ENCODE measurements at regions not wholly inside any gene's neighbourhood (a gene's known extent, or its start where the extent isn't known, plus 50 kb on each side); places are given as distances from the start of the nearest gene placed in this dataset.

GRCh38 chr14:26930576-26930975 is 332.7 kb upstream of the NOVA1 start:
- Histone ChIP-seq H3K4me1 (ENCODE audit: low read depth) (no peaks in the 10 kb centered on the region), H3K9me3 (no peaks in the 10 kb centered on the region), H3K4me3 (no peak overlapping the region), H3K36me3 (ENCODE audit: low read depth) (no peaks in the 10 kb centered on the region)
- ATAC-seq (no peak), DNase-seq (no peak)
- intact Hi-C loops (cut with DNase I, micrococcal nuclease): no loop called here
- TF ChIP-seq CTCF (IDR thresholded peaks at IDR 0.05): no peak

GRCh38 chr14:26932606-26933005 is 334.8 kb upstream of the NOVA1 start:
- no peak for TF ChIP-seq CTCF (IDR thresholded peaks at IDR 0.05)
- no peak for DNase-seq
- no peaks in the 10 kb centered on the region for H3K4me1 ChIP-seq (ENCODE audit: low read depth)
- ATAC-seq: no peak
- H3K36me3 ChIP-seq (ENCODE audit: low read depth): no peaks in the 10 kb centered on the region
- no peak overlapping the region for H3K4me3 ChIP-seq
- H3K9me3 ChIP-seq: no peaks in the 10 kb centered on the region
- intact Hi-C loops (cut with DNase I, micrococcal nuclease): no loop called here

- ATAC-seq (no peak), DNase-seq (no peak)
- H3K36me3 ChIP-seq (ENCODE audit: low read depth): no peaks in the 10 kb centered on the region
- no peaks in the 10 kb centered on the region for H3K9me3 ChIP-seq
- H3K4me1 ChIP-seq (ENCODE audit: low read depth): no peaks in the 10 kb centered on the region
- intact Hi-C loops (cut with DNase I, micrococcal nuclease): no loop called here
- TF ChIP-seq CTCF (IDR thresholded peaks at IDR 0.05): no peak
- H3K4me3 ChIP-seq: no peak overlapping the region
These were observed 335.6 kb upstream of the NOVA1 start for GRCh38 chr14:26933431-26933830.

GRCh38 chr14:26934151-26934550 is 336.3 kb upstream of the NOVA1 start:
- ATAC-seq (no peak), DNase-seq (no peak)
- Histone ChIP-seq H3K4me1 (ENCODE audit: low read depth) (no peaks in the 10 kb centered on the region), H3K9me3 (no peaks in the 10 kb centered on the region), H3K36me3 (ENCODE audit: low read depth) (no peaks in the 10 kb centered on the region), H3K4me3 (no peak overlapping the region)
- no peak for TF ChIP-seq CTCF (IDR thresholded peaks at IDR 0.05)
- intact Hi-C loops (cut with DNase I, micrococcal nuclease): no loop called here

GRCh38 chr14:26935733-26936132 is 337.9 kb upstream of the NOVA1 start:
- DNase-seq: no peak
- peak; percentile 56 for ATAC-seq
- Histone ChIP-seq H3K4me1 (ENCODE audit: low read depth) (no peaks in the 10 kb centered on the region), H3K36me3 (ENCODE audit: low read depth) (no peaks in the 10 kb centered on the region), H3K9me3 (no peaks in the 10 kb centered on the region), H3K4me3 (no peak overlapping the region)
- intact Hi-C loops (cut with DNase I, micrococcal nuclease): no loop called here
- TF ChIP-seq CTCF (IDR thresholded peaks at IDR 0.05): no peak

GRCh38 chr14:26938054-26938453 is 340.2 kb upstream of the NOVA1 start:
- DNase-seq (no peak), ATAC-seq (no peak)
- Histone ChIP-seq H3K9me3 (no peaks in the 10 kb centered on the region), H3K4me1 (ENCODE audit: low read depth) (no peaks in the 10 kb centered on the region), H3K4me3 (no peak overlapping the region), H3K36me3 (ENCODE audit: low read depth) (no peaks in the 10 kb centered on the region)
- TF ChIP-seq CTCF (IDR thresholded peaks at IDR 0.05): no peak
- intact Hi-C loops (cut with DNase I, micrococcal nuclease): no loop called here
